ENCODE measurements at regions not wholly inside any gene's neighbourhood (a gene's known extent, or its start where the extent isn't known, plus 50 kb on each side); places are given as distances from the start of the nearest gene placed in this dataset.

GRCh38 chr2:10190737-10191532 is 68.4 kb downstream of the RRM2 start:
- TF ChIP-seq PATZ1 (CRISPR knock-in tag; IDR thresholded peaks at IDR 0.05; ENCODE audit: borderline replicate concordance) = no peak
- no peak for TF ChIP-seq TCF4 (CRISPR knock-in tag; IDR thresholded peaks at IDR 0.05; ENCODE audit: borderline replicate concordance)
- no peak for TF ChIP-seq TSHZ2 (CRISPR knock-in tag; IDR thresholded peaks at IDR 0.05)
- no peak for ATAC-seq

GRCh38 chr2:10191554-10191953 is 69.0 kb downstream of the RRM2 start:
- TF ChIP-seq CSDC2 (CRISPR knock-in tag; IDR thresholded peaks at IDR 0.05) (no peak), SNAI2 (CRISPR knock-in tag; IDR thresholded peaks at IDR 0.05) (no peak), OSR1 (CRISPR knock-in tag; IDR thresholded peaks at IDR 0.05) (no peak), ESRRG (CRISPR knock-in tag; IDR thresholded peaks at IDR 0.05) (no peak), CSRNP3 (CRISPR knock-in tag; IDR thresholded peaks at IDR 0.05) (no peak), CREB5 (CRISPR knock-in tag; IDR thresholded peaks at IDR 0.05; ENCODE audit: low read depth) (no peak), ZFP3 (CRISPR knock-in tag; IDR thresholded peaks at IDR 0.05) (no peak), POU6F1 (CRISPR knock-in tag; IDR thresholded peaks at IDR 0.05; ENCODE audit: borderline replicate concordance, low read depth) (no peak), TOX (CRISPR knock-in tag; IDR thresholded peaks at IDR 0.05; ENCODE audit: borderline replicate concordance) (no peak), ZNF8 (CRISPR knock-in tag; IDR thresholded peaks at IDR 0.05) (no peak), PATZ1 (CRISPR knock-in tag; IDR thresholded peaks at IDR 0.05; ENCODE audit: borderline replicate concordance) (no peak), RARB (CRISPR knock-in tag; IDR thresholded peaks at IDR 0.05) (no peak), ZC3H10 (CRISPR knock-in tag; IDR thresholded peaks at IDR 0.05) (no peak), TCF4 (CRISPR knock-in tag; IDR thresholded peaks at IDR 0.05; ENCODE audit: borderline replicate concordance) (no peak), ZFP30 (CRISPR knock-in tag; IDR thresholded peaks at IDR 0.05) (no peak), BACH2 (CRISPR knock-in tag; IDR thresholded peaks at IDR 0.05; ENCODE audit: borderline replicate concordance) (no peak), PPARA (CRISPR knock-in tag; IDR thresholded peaks at IDR 0.05; ENCODE audit: borderline replicate concordance) (no peak), ZNF565 (CRISPR knock-in tag; conservative IDR thresholded peaks at IDR 0.05; ENCODE audit: low read depth) (no peak), ARNTL (CRISPR knock-in tag; IDR thresholded peaks at IDR 0.05; ENCODE audit: borderline replicate concordance, low read depth) (no peak), GLIS3 (CRISPR knock-in tag; IDR thresholded peaks at IDR 0.05) (no peak)
- no peak for ATAC-seq

Data from SK-N-SH treated with all-trans-retinoic acid at 6 μM for 48 hours (cell line).